RWPE2 (cell line): ENCODE measurements at regions not wholly inside any gene's neighbourhood (a gene's known extent, or its start where the extent isn't known, plus 50 kb on each side); places are given as distances from the start of the nearest gene placed in this dataset.

Source experiments
- ATAC-seq: fragments of 200-7000 bp; cut with Tn5 transposase; 3 replicates; pipeline ENCODE4 v1.9.1; 2021; ENCODE audit warnings: low read depth
- DNase-seq: peaks from one replicate; pipeline ENCODE4 v3.0.0-alpha.2; 2020; ENCODE audit warnings: low spot score
- H3K27ac ChIP-seq: fragments of 450-650 bp; 2 replicates; pipeline ENCODE4 v1.5.1; 2017; ENCODE audit warnings: mild to moderate bottlenecking; ENCODE audit not compliant: poor library complexity, severe bottlenecking
- H3K27me3 ChIP-seq: fragments of 250-450 bp; sonication (Bioruptor Pico); 2 replicates; pipeline ENCODE4 v1.5.1; 2021; ENCODE audit warnings: mild to moderate bottlenecking, moderate library complexity; ENCODE audit not compliant: insufficient read depth, poor library complexity, severe bottlenecking
- H3K36me3 ChIP-seq: fragments of 250-450 bp; sonication (Bioruptor Pico); 2 replicates; pipeline ENCODE4 v1.5.1; 2020; ENCODE audit warnings: low read depth, mild to moderate bottlenecking, moderate library complexity
- H3K4me1 ChIP-seq: fragments of 250-450 bp; sonication (Bioruptor Pico); 2 replicates; pipeline ENCODE4 v1.5.1; 2021; ENCODE audit warnings: mild to moderate bottlenecking, moderate library complexity; ENCODE audit not compliant: insufficient read depth, poor library complexity, severe bottlenecking
- H3K4me3 ChIP-seq: fragments of 250-450 bp; sonication (Bioruptor Pico); 2 replicates; pipeline ENCODE4 v1.5.1; 2021; ENCODE audit warnings: mild to moderate bottlenecking, moderate library complexity; ENCODE audit not compliant: severe bottlenecking
- H3K9me3 ChIP-seq: fragments of 250-450 bp; sonication (Bioruptor Pico); 2 replicates; pipeline ENCODE4 v1.5.1; 2021; ENCODE audit warnings: mild to moderate bottlenecking, moderate library complexity; ENCODE audit not compliant: severe bottlenecking
- TF ChIP-seq, protein P1 (sequence below): fragments of 450-650 bp; IDR thresholded peaks from one replicate; pipeline ENCODE4 v1.5.1; 2017; ENCODE audit warnings: mild to moderate bottlenecking, moderate library complexity; ENCODE audit not compliant: poor library complexity, severe bottlenecking

- H3K36me3 ChIP-seq: no peaks in the 10 kb centered on the region
- DNase-seq (no peak), ATAC-seq (peak; percentile 7; the same call in 1 of the 3 replicates)
- H3K4me1 ChIP-seq: peaks cover 18% of the 10 kb centered on the region
- TF ChIP-seq, protein P1, sequence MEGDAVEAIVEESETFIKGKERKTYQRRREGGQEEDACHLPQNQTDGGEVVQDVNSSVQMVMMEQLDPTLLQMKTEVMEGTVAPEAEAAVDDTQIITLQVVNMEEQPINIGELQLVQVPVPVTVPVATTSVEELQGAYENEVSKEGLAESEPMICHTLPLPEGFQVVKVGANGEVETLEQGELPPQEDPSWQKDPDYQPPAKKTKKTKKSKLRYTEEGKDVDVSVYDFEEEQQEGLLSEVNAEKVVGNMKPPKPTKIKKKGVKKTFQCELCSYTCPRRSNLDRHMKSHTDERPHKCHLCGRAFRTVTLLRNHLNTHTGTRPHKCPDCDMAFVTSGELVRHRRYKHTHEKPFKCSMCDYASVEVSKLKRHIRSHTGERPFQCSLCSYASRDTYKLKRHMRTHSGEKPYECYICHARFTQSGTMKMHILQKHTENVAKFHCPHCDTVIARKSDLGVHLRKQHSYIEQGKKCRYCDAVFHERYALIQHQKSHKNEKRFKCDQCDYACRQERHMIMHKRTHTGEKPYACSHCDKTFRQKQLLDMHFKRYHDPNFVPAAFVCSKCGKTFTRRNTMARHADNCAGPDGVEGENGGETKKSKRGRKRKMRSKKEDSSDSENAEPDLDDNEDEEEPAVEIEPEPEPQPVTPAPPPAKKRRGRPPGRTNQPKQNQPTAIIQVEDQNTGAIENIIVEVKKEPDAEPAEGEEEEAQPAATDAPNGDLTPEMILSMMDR: no peak
- no peaks in the 10 kb centered on the region for H3K9me3 ChIP-seq
- H3K4me3 ChIP-seq: no peak overlapping the region
- H3K27me3 ChIP-seq: no peaks in the 10 kb centered on the region
- H3K27ac ChIP-seq: peak overlapping the region; percentile 2
Measured at GRCh38 chr5:57780306-57780960, 297.8 kb upstream of the ACTBL2 start.

DNA sequence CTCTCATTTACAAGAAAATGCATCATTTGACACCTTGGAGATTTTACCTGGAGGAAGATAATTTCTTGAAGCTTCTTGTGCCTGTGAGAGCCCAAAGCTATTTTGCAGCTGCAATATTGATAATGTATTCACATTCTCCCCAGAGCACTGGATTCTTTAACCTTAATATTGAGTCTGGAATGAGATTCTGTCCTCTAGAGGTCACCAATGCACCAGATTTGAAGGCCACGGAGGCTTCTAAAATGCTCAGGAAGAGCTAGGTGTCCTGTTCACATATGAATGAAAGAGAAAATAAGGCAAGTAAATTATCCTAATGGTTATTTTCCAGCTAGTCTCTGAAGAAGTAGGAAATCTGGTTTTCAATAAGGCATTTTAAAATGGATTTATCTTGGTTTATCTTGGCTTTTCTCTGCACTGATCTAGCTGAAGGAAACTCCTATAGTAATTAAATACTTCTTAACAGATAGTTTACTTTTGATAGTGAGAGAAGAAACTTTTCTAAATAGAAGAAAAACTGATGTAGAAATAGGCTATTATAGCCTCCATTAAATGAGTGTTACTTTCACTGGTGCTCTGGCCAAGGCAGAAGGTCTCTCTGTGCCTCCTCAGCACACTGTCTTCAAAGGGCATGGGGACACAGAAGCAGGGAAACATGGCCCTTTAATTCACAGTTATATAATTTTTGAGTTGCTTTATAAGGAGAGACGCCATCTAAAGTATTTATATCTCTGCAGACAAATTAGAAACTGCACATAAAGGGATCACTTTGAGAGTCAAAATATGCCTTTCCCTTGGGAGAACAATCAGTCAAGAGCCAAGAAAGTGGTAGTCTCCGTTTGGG lies 297.0 kb upstream of the ACTBL2 start:
- Histone ChIP-seq H3K4me3 (no peak overlapping the region), H3K27ac (peak overlapping the region; percentile 2), H3K9me3 (no peaks in the 10 kb centered on the region), H3K4me1 (peaks cover 18% of the 10 kb centered on the region), H3K36me3 (no peaks in the 10 kb centered on the region), H3K27me3 (no peaks in the 10 kb centered on the region)
- DNase-seq (no peak), ATAC-seq (peak; percentile 85)
- TF ChIP-seq, protein P1: peak; percentile 94

DNA sequence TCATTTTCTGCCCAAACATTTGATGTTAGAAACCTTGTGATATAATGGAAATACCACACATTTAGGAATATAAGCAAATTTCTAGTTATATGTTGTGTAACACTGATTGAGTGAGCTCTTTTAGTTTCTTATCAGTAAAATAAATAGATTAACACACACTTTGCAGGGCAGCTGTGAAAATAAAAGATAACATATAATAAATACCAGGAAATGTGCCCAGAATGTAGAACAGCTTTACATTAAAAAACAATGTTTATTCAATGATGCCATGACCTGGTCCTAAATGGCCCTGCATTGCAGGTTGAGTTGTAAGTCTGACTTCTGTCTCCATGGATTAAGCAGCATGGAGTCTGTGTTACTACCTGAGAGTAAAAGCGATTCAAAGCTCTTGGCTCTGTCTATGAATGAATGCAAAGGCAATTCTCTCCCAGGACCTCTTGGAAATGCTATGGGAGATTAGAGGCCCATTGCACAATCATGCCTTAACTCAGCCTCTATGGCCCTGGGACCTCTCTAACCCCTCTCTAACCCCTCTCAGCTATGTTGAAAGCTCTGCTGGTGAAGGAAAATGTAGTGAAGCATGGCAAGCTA lies 296.0 kb upstream of the ACTBL2 start:
- Histone ChIP-seq H3K27ac (no peak overlapping the region), H3K4me1 (peaks cover 12% of the 10 kb centered on the region), H3K27me3 (no peaks in the 10 kb centered on the region), H3K4me3 (no peak overlapping the region), H3K36me3 (no peaks in the 10 kb centered on the region), H3K9me3 (no peaks in the 10 kb centered on the region)
- TF ChIP-seq, protein P1: no peak
- DNase-seq (no peak), ATAC-seq (no peak)

- Histone ChIP-seq H3K4me3 (no peak overlapping the region), H3K27ac (no peak overlapping the region), H3K4me1 (peaks cover 4% of the 10 kb centered on the region), H3K27me3 (no peaks in the 10 kb centered on the region), H3K36me3 (no peaks in the 10 kb centered on the region), H3K9me3 (no peaks in the 10 kb centered on the region)
- TF ChIP-seq, protein P1: no peak
- no peak for DNase-seq
- ATAC-seq: no peak
Measured at GRCh38 chr5:57777174-57777581, 294.6 kb upstream of the ACTBL2 start.
